KMS-11 (cell line): ENCODE measurements at regions not wholly inside any gene's neighbourhood (a gene's known extent, or its start where the extent isn't known, plus 50 kb on each side); places are given as distances from the start of the nearest gene placed in this dataset.

Experiments used
- H2AFZ ChIP-seq: fragments of 200-600 bp; sonication (generic); 2 replicates; pipeline ENCODE4 v1.6.1; 2016; ENCODE audit warnings: antibody characterized with exemption, mixed run types, low read depth
- H3K27ac ChIP-seq: fragments of 200-600 bp; sonication (generic); 2 replicates; pipeline ENCODE4 v1.6.1; 2016; ENCODE audit warnings: mild to moderate bottlenecking, mixed run types
- H3K27me3 ChIP-seq: fragments of 200-600 bp; sonication (generic); 2 replicates; pipeline ENCODE4 v1.6.1; 2017; ENCODE audit warnings: mild to moderate bottlenecking, low read depth, mixed run types, moderate library complexity; ENCODE audit not compliant: insufficient read depth
- H3K36me3 ChIP-seq: fragments of 200-600 bp; sonication (generic); 2 replicates; pipeline ENCODE4 v1.6.1; 2017; ENCODE audit warnings: mild to moderate bottlenecking, mixed run types; ENCODE audit not compliant: insufficient read depth
- H3K4me1 ChIP-seq: fragments of 200-600 bp; sonication (generic); 2 replicates; pipeline ENCODE4 v1.6.1; 2016; ENCODE audit warnings: mild to moderate bottlenecking, low read depth, mixed run types; ENCODE audit not compliant: poor library complexity, severe bottlenecking
- H3K4me2 ChIP-seq: fragments of 200-600 bp; sonication (generic); 2 replicates; pipeline ENCODE4 v1.7.0; 2016; ENCODE audit warnings: mild to moderate bottlenecking, mixed run types
- H3K4me3 ChIP-seq: fragments of 200-600 bp; sonication (generic); IDR thresholded peaks from 2 replicates; pipeline ENCODE4 v1.6.1; 2017; ENCODE audit warnings: low read depth, low read length, mixed read lengths; ENCODE audit not compliant: insufficient read depth
- H3K79me2 ChIP-seq: fragments of 200-600 bp; sonication (generic); 2 replicates; pipeline ENCODE4 v1.6.1; 2016; ENCODE audit warnings: low read depth, mixed run types; ENCODE audit not compliant: insufficient read depth
- H3K9ac ChIP-seq: fragments of 200-600 bp; sonication (generic); 2 replicates; pipeline ENCODE4 v1.6.1; 2016; ENCODE audit warnings: mild to moderate bottlenecking, mixed run types
- H4K20me1 ChIP-seq: fragments of 200-600 bp; sonication (generic); 2 replicates; pipeline ENCODE4 v1.6.1; 2016; ENCODE audit warnings: mild to moderate bottlenecking, mixed run types; ENCODE audit not compliant: insufficient read depth
- CTCF ChIP-seq: fragments of 200-600 bp; sonication (generic); conservative IDR thresholded peaks from 2 replicates; pipeline ENCODE4 v1.6.1; 2017; ENCODE audit warnings: low read depth, mild to moderate bottlenecking, antibody characterized with exemption, low read length, moderate library complexity, mixed read lengths

- TF ChIP-seq CTCF = no peak
These were observed 142.0 kb upstream of the SLC28A3 start for GRCh38 chr9:84482607-84483006.

GRCh38 chr9:84484172-84484571 is 143.6 kb upstream of the SLC28A3 start:
- TF ChIP-seq CTCF = no peak
- Histone ChIP-seq H3K79me2 (no peaks in the 10 kb centered on the region), H3K27ac (no peak overlapping the region), H4K20me1 (no peaks in the 10 kb centered on the region), H3K4me2 (no peak overlapping the region), H3K9ac (no peak overlapping the region), H3K4me3 (no peak overlapping the region), H3K27me3 (no peaks in the 10 kb centered on the region), H3K4me1 (no peaks in the 10 kb centered on the region), H2AFZ (no peak overlapping the region), H3K36me3 (no peaks in the 10 kb centered on the region)

More at GRCh38 chr9:84482607-84483006, 142.0 kb upstream of the SLC28A3 start:
- Histone ChIP-seq H3K27ac (no peak overlapping the region), H3K4me2 (no peak overlapping the region), H2AFZ (no peak overlapping the region), H3K79me2 (no peaks in the 10 kb centered on the region), H3K9ac (no peak overlapping the region), H3K36me3 (no peaks in the 10 kb centered on the region), H3K27me3 (no peaks in the 10 kb centered on the region), H3K4me3 (no peak overlapping the region), H4K20me1 (no peaks in the 10 kb centered on the region), H3K4me1 (no peaks in the 10 kb centered on the region)

GRCh38 chr9:84485539-84485938 is 145.0 kb upstream of the SLC28A3 start:
- no peak overlapping the region for H3K9ac ChIP-seq
- no peak overlapping the region for H3K4me2 ChIP-seq
- H3K4me1 ChIP-seq = no peaks in the 10 kb centered on the region
- TF ChIP-seq CTCF = no peak
- no peaks in the 10 kb centered on the region for H3K27me3 ChIP-seq
- no peaks in the 10 kb centered on the region for H3K36me3 ChIP-seq
- H2AFZ ChIP-seq = no peak overlapping the region
- H3K4me3 ChIP-seq = no peak overlapping the region
- no peaks in the 10 kb centered on the region for H4K20me1 ChIP-seq
- no peaks in the 10 kb centered on the region for H3K79me2 ChIP-seq
- H3K27ac ChIP-seq = no peak overlapping the region

- Histone ChIP-seq H3K4me2 (no peak overlapping the region), H2AFZ (no peak overlapping the region), H3K9ac (no peak overlapping the region), H3K27me3 (no peaks in the 10 kb centered on the region), H3K36me3 (no peaks in the 10 kb centered on the region), H4K20me1 (no peaks in the 10 kb centered on the region), H3K4me3 (no peak overlapping the region), H3K27ac (no peak overlapping the region), H3K79me2 (no peaks in the 10 kb centered on the region), H3K4me1 (no peaks in the 10 kb centered on the region)
- TF ChIP-seq CTCF = no peak
These were observed 146.1 kb upstream of the SLC28A3 start for GRCh38 chr9:84486663-84487062.
